H9 (cell line): ENCODE measurements at regions not wholly inside any gene's neighbourhood (a gene's known extent, or its start where the extent isn't known, plus 50 kb on each side); places are given as distances from the start of the nearest gene placed in this dataset.

Experiments
- DNase-seq: peaks from one replicate; pipeline ENCODE4 v3.0.0-alpha.2; 2017
- H2AFZ ChIP-seq: one replicate; pipeline ENCODE4 v1.6.1; 2013; ENCODE audit warnings: mild to moderate bottlenecking, low read length, control low read depth, moderate library complexity
- H2AK5ac ChIP-seq: 2 replicates; pipeline ENCODE4 v1.6.1; 2013; ENCODE audit warnings: low read length, control low read depth, mixed read lengths; ENCODE audit not compliant: insufficient read length
- H2BK120ac ChIP-seq: one replicate; pipeline ENCODE4 v1.6.1; 2013; ENCODE audit warnings: low read depth, mild to moderate bottlenecking, low read length, control low read depth, inconsistent platforms; ENCODE audit not compliant: poor library complexity, severe bottlenecking
- H2BK12ac ChIP-seq: 2 replicates; pipeline ENCODE4 v1.6.1; 2013; ENCODE audit warnings: low read length, control low read depth, mixed read lengths, low read depth; ENCODE audit not compliant: insufficient read length
- H2BK15ac ChIP-seq: 2 replicates; pipeline ENCODE4 v1.6.1; 2013; ENCODE audit warnings: low read depth, low read length, control low read depth
- H2BK20ac ChIP-seq: one replicate; pipeline ENCODE4 v1.6.1; 2013; ENCODE audit warnings: low read depth, mild to moderate bottlenecking, low read length, control low read depth, inconsistent platforms; ENCODE audit not compliant: poor library complexity, severe bottlenecking
- H2BK5ac ChIP-seq: 2 replicates; pipeline ENCODE4 v1.6.1; 2013; ENCODE audit warnings: low read length, control low read depth, mixed read lengths; ENCODE audit not compliant: insufficient read length
- H3K14ac ChIP-seq: 2 replicates; pipeline ENCODE4 v1.6.1; 2013; ENCODE audit warnings: low read length, control low read depth; ENCODE audit not compliant: insufficient read depth
- H3K18ac ChIP-seq: 2 replicates; pipeline ENCODE4 v1.6.1; 2013; ENCODE audit warnings: low read depth, mild to moderate bottlenecking, mixed read lengths, low read length, control low read depth; ENCODE audit not compliant: insufficient read length
- H3K23ac ChIP-seq: 2 replicates; pipeline ENCODE4 v1.6.1; 2013; ENCODE audit warnings: low read length, control low read depth, mixed read lengths, low read depth; ENCODE audit not compliant: insufficient read length
- H3K23me2 ChIP-seq: 2 replicates; pipeline ENCODE4 v1.6.1; 2013; ENCODE audit warnings: low read depth, mild to moderate bottlenecking, mixed read lengths, low read length, control low read depth; ENCODE audit not compliant: insufficient read length, poor library complexity, severe bottlenecking
- H3K27ac ChIP-seq: 2 replicates; pipeline ENCODE4 v1.5.1; 2013; ENCODE audit warnings: low read length, control low read depth, mixed read lengths, low read depth; ENCODE audit not compliant: insufficient read length
- H3K27me3 ChIP-seq: 2 replicates; pipeline ENCODE4 v1.6.1; 2013; ENCODE audit warnings: low read length, control low read depth, inconsistent platforms; ENCODE audit not compliant: insufficient read depth
- H3K4ac ChIP-seq: 2 replicates; pipeline ENCODE4 v1.6.1; 2013; ENCODE audit warnings: low read depth, mild to moderate bottlenecking, control low read depth, inconsistent platforms, low read length, moderate library complexity
- H3K4me1 ChIP-seq: 2 replicates; pipeline ENCODE4 v1.6.1; 2013; ENCODE audit warnings: low read length, control low read depth, inconsistent platforms; ENCODE audit not compliant: insufficient read depth
- H3K4me2 ChIP-seq: 2 replicates; pipeline ENCODE4 v1.6.1; 2013; ENCODE audit warnings: low read length, control low read depth, mixed read lengths; ENCODE audit not compliant: insufficient read length, insufficient read depth
- H3K56ac ChIP-seq: 2 replicates; pipeline ENCODE4 v1.6.1; 2013; ENCODE audit warnings: low read depth, mild to moderate bottlenecking, mixed read lengths, low read length, control low read depth; ENCODE audit not compliant: insufficient read length
- H3K79me1 ChIP-seq: 2 replicates; pipeline ENCODE4 v1.6.1; 2013; ENCODE audit warnings: low read depth, mild to moderate bottlenecking, moderate library complexity, low read length, control low read depth, inconsistent platforms; ENCODE audit not compliant: insufficient read depth, poor library complexity, severe bottlenecking
- H3K79me2 ChIP-seq: 2 replicates; pipeline ENCODE4 v1.6.1; 2013; ENCODE audit warnings: low read length, control low read depth, inconsistent platforms; ENCODE audit not compliant: insufficient read depth
- H3K9ac ChIP-seq: 2 replicates; pipeline ENCODE4 v1.6.1; 2013; ENCODE audit warnings: low read length, control low read depth, mixed read lengths; ENCODE audit not compliant: insufficient read length; ENCODE audit errors: extremely low read depth
- H3K9me3 ChIP-seq: one replicate; pipeline ENCODE4 v1.6.1; 2013; ENCODE audit warnings: low read depth, low read length, inconsistent platforms; ENCODE audit not compliant: control insufficient read depth
- H3T11ph ChIP-seq: one replicate; pipeline ENCODE4 v1.6.1; 2013; ENCODE audit warnings: mild to moderate bottlenecking, low read length, control low read depth, inconsistent platforms
- H4K20me1 ChIP-seq: one replicate; pipeline ENCODE4 v1.6.1; 2013; ENCODE audit not compliant: control insufficient read depth, insufficient read length, insufficient read depth
- H4K5ac ChIP-seq: 2 replicates; pipeline ENCODE4 v1.6.1; 2013; ENCODE audit warnings: low read depth, mild to moderate bottlenecking, mixed read lengths, low read length, control low read depth; ENCODE audit not compliant: insufficient read length
- H4K8ac ChIP-seq: replicated peaks from 2 replicates; pipeline ENCODE4 v1.6.1; 2013; ENCODE audit warnings: low read length, control low read depth, mixed read lengths, low read depth; ENCODE audit not compliant: insufficient read length
- H4K91ac ChIP-seq: 2 replicates; pipeline ENCODE4 v1.6.1; 2013; ENCODE audit warnings: low read depth, mild to moderate bottlenecking, moderate library complexity, mixed read lengths, low read length, control low read depth; ENCODE audit not compliant: insufficient read length
- H3K27ac Mint-ChIP-seq, 3 experiments: 2 replicates in 2 of 3; 3 replicates in 1 of 3; pipeline ENCODE4 v1.8.0; 2020 to 2021; ENCODE audit warnings: mixed read lengths in 3 of 3, mild to moderate bottlenecking in 1 of 3, moderate library complexity in 1 of 3
- H3K27me3 Mint-ChIP-seq: 2 replicates; pipeline ENCODE4 v1.8.0; 2021; ENCODE audit warnings: low read depth, mild to moderate bottlenecking, moderate library complexity, mixed read lengths
- H3K36me3 Mint-ChIP-seq, 3 experiments: 2 replicates in 2 of 3; 3 replicates in 1 of 3; pipeline ENCODE4 v1.8.0; 2020 to 2021; ENCODE audit warnings: low read depth in 3 of 3, mixed read lengths in 3 of 3; ENCODE audit not compliant: insufficient read depth in 1 of 3
- H3K4me1 Mint-ChIP-seq, 2 experiments: 2 replicates each; pipeline ENCODE4 v1.8.0; 2020; ENCODE audit warnings: mixed read lengths in 2 of 2
- H3K4me3 Mint-ChIP-seq, 2 experiments: 2 replicates in 1 of 2; 3 replicates in 1 of 2; pipeline ENCODE4 v1.8.0; 2020 to 2021; ENCODE audit warnings: mild to moderate bottlenecking in 2 of 2, mixed read lengths in 2 of 2, moderate library complexity in 1 of 2
- H3K9me3 Mint-ChIP-seq, 2 experiments: 2 replicates in 1 of 2; 3 replicates in 1 of 2; pipeline ENCODE4 v1.8.0; 2020; ENCODE audit warnings: mild to moderate bottlenecking in 2 of 2, mixed read lengths in 2 of 2, moderate library complexity in 1 of 2
- WGBS: extraction: QIAGEN DNeasy Blood & Tissue Kit; methylation state at CpG from one replicate; pipeline ENCODE4 v1.1.7; 2013; ENCODE audit warnings: missing lambda C conversion rate, low lambda C conversion rate, mixed read lengths; ENCODE audit not compliant: insufficient read length; ENCODE audit errors: extremely low coverage; 5-methylcytosine and 5-hydroxymethylcytosine counted together
- TF ChIP-seq, protein P1 (sequence below): fragments of 200-600 bp; sonication (generic); conservative IDR thresholded peaks from 3 replicates; pipeline ENCODE4 v1.8.0; 2021; ENCODE audit warnings: antibody characterized with exemption, mild to moderate bottlenecking

DNA sequence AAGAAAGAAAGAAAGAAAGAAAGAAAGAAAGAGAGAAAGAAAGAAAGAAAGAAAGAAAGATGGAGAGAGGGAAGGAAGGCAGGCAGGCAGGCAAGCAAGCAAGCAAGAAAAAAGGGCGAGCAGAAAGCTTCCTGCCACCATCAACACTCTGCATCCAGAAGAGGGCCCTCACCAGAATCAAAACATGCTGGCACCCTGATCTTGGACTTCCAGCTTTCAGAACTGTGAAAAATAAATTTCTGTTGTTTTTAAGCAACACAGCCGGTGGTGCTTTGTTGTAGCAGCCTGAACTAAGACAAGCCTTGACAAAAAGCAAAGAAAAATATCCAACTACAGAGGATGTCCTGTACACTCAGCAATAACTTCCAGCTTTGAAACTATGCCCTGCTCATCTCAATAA is 401.7 kb downstream of the LRATD1 start:
- no peak overlapping the region for H2BK5ac ChIP-seq
- H3K4ac ChIP-seq: no peak overlapping the region
- no peaks in the 10 kb centered on the region for H4K20me1 ChIP-seq
- H2BK120ac ChIP-seq: no peak overlapping the region
- no peaks in the 10 kb centered on the region for H3K4me1 ChIP-seq
- peaks cover 9 to 10% of the 10 kb centered on the region in 2 experiments for H3K4me1 Mint-ChIP-seq
- no peaks in the 10 kb centered on the region for H3K27me3 ChIP-seq
- H3K14ac ChIP-seq: no peak overlapping the region
- H4K91ac ChIP-seq: no peak overlapping the region
- H4K5ac ChIP-seq: no peak overlapping the region
- no peak overlapping the region for H2AK5ac ChIP-seq
- WGBS: no CpG with 5 or more reads among the region's 2 CpGs
- H3K27ac ChIP-seq: no peak overlapping the region
- no peaks in the 10 kb centered on the region for H3K9me3 ChIP-seq
- H3K79me2 ChIP-seq: no peaks in the 10 kb centered on the region
- H3K23ac ChIP-seq: no peak overlapping the region
- H3K79me1 ChIP-seq: no peaks in the 10 kb centered on the region
- no peaks in the 10 kb centered on the region for H3K23me2 ChIP-seq
- H2BK15ac ChIP-seq: no peak overlapping the region
- H3K27ac Mint-ChIP-seq: no peak overlapping the region
- H3K4me2 ChIP-seq: no peak overlapping the region
- H2BK20ac ChIP-seq: no peak overlapping the region
- no peak overlapping the region for H3K4me3 Mint-ChIP-seq
- no peak overlapping the region for H2BK12ac ChIP-seq
- H2AFZ ChIP-seq: no peak overlapping the region
- peaks cover 3 to 4% of the 10 kb centered on the region in 2 experiments; a peak in 3 of 5 replicates for H3K9me3 Mint-ChIP-seq
- no peak for DNase-seq
- no peak overlapping the region for H3T11ph ChIP-seq
- no peak overlapping the region for H4K8ac ChIP-seq
- no peak overlapping the region for H3K9ac ChIP-seq
- no peaks in the 10 kb centered on the region for H3K27me3 Mint-ChIP-seq
- H3K56ac ChIP-seq: no peak overlapping the region
- peaks cover 0 to 4% (median 0%) of the 10 kb centered on the region in 3 experiments; a peak in 2 of 7 replicates for H3K36me3 Mint-ChIP-seq
- TF ChIP-seq, protein P1, sequence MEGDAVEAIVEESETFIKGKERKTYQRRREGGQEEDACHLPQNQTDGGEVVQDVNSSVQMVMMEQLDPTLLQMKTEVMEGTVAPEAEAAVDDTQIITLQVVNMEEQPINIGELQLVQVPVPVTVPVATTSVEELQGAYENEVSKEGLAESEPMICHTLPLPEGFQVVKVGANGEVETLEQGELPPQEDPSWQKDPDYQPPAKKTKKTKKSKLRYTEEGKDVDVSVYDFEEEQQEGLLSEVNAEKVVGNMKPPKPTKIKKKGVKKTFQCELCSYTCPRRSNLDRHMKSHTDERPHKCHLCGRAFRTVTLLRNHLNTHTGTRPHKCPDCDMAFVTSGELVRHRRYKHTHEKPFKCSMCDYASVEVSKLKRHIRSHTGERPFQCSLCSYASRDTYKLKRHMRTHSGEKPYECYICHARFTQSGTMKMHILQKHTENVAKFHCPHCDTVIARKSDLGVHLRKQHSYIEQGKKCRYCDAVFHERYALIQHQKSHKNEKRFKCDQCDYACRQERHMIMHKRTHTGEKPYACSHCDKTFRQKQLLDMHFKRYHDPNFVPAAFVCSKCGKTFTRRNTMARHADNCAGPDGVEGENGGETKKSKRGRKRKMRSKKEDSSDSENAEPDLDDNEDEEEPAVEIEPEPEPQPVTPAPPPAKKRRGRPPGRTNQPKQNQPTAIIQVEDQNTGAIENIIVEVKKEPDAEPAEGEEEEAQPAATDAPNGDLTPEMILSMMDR: no peak
- no peak overlapping the region for H3K18ac ChIP-seq
